Transverse colon (tissue), 3 donors: ENCODE measurements at regions not wholly inside any gene's neighbourhood (a gene's known extent, or its start where the extent isn't known, plus 50 kb on each side); places are given as distances from the start of the nearest gene placed in this dataset.
"Not testable (repeated sequence)": the region's sequence is repeated elsewhere in the genome, so short reads cannot be mapped to it uniquely, and the experiment has no call there.

Experiments
- POLR2A ChIP-seq: fragments of 450-650 bp; IDR thresholded peaks from one replicate; pipeline ENCODE4 v1.6.1; 2016; ENCODE audit warnings: antibody characterized with exemption, mild to moderate bottlenecking, moderate library complexity
- POLR2AphosphoS5 ChIP-seq, 3 donors: sonication (generic); formaldehyde crosslinking; IDR thresholded peaks; one replicate each; pipeline ENCODE4 v1.6.1; 2016; ENCODE audit warnings: antibody characterized with exemption in 3 of 3

GRCh38 chr7:6958371-6958770, 132.3 kb upstream of the CCZ1B start:
- not testable (repeated sequence) for TF ChIP-seq POLR2AphosphoS5 (IDR thresholded peaks at IDR 0.05); POLR2A
